Endothelial cell of umbilical vein (primary cell): ENCODE measurements at regions not wholly inside any gene's neighbourhood (a gene's known extent, or its start where the extent isn't known, plus 50 kb on each side); places are given as distances from the start of the nearest gene placed in this dataset.

Experiments used
- BruUV-seq: library from RNA; stranded (reverse); fragments of 400-500 nt; replicated peaks from 2 replicates; lab custom pipeline; 2021; lab: Mats Ljungman, UMichigan
- CTCF ChIA-PET: fragments of 300-600, 350-600 bp; sonication (Branson Sonifier 250); formaldehyde crosslinking; loops from one replicate; lab custom pipeline; 2021; ENCODE audit warnings: antibody characterized with exemption, inconsistent platforms; lab: Charles Lee
- POLR2A ChIA-PET: fragments of 300-600, 350-600 bp; sonication (Branson Sonifier 250); formaldehyde crosslinking; loops from one replicate; lab custom pipeline; 2021; ENCODE audit warnings: antibody characterized with exemption, inconsistent platforms; lab: Charles Lee
- DNase-seq: peaks from one replicate; pipeline ENCODE4 v3.0.0-alpha.2; 2011; ENCODE audit warnings: low read depth, low spot score
- FAIRE-seq: peaks from 2 replicates; lab custom pipeline; 2011; peaks lifted over from hg19 to GRCh38; lab: Jason Lieb, UNC
- H2AFZ ChIP-seq: 2 replicates; pipeline ENCODE4 v1.6.0; 2012; ENCODE audit warnings: low read depth, low read length, control low read depth, inconsistent platforms
- H3K27ac ChIP-seq: 2 replicates; pipeline ENCODE4 v1.5.1; 2011; ENCODE audit warnings: low read depth, mild to moderate bottlenecking, control low read depth, low read length, moderate library complexity; ENCODE audit not compliant: insufficient read depth
- H3K27me3 ChIP-seq, 2 experiments: 2 replicates each; pipeline versions ENCODE4 v1.6.0 to v1.6.1; 2011; ENCODE audit warnings: low read length in 2 of 2, mixed read lengths in 1 of 2; ENCODE audit not compliant: control insufficient read depth in 2 of 2, insufficient read depth in 2 of 2
- H3K36me3 ChIP-seq, 2 experiments: 2 replicates in 1 of 2; 3 replicates in 1 of 2; pipeline ENCODE4 v1.5.1; 2011; ENCODE audit warnings: low read length in 2 of 2, mild to moderate bottlenecking in 1 of 2, moderate library complexity in 1 of 2; ENCODE audit not compliant: control insufficient read depth in 2 of 2, insufficient read depth in 2 of 2; ENCODE audit errors: extremely low read depth in 1 of 2
- H3K4me1 ChIP-seq: 3 replicates; pipeline ENCODE4 v1.5.1; 2011; ENCODE audit warnings: mild to moderate bottlenecking, low read length; ENCODE audit not compliant: control insufficient read depth, insufficient read depth; ENCODE audit errors: extremely low read depth
- H3K4me2 ChIP-seq: 2 replicates; pipeline ENCODE4 v1.6.1; 2011; ENCODE audit warnings: low read length, control low read depth, mixed read lengths; ENCODE audit not compliant: insufficient read depth
- H3K4me3 ChIP-seq, 3 experiments: fragments of 200-600 bp in 1 of 3; sonication (generic), shearing (Covaris generic) in 1 of 3; replicated peaks in 1 of 3; 2 replicates each; pipeline ENCODE4 v1.5.1; 2011 to 2016; ENCODE audit warnings: control low read depth in 3 of 3, low read length in 3 of 3, mild to moderate bottlenecking in 2 of 3, inconsistent platforms in 1 of 3, low read depth in 1 of 3, moderate library complexity in 1 of 3; ENCODE audit not compliant: insufficient read depth in 1 of 3
- H3K79me2 ChIP-seq: 2 replicates; pipeline ENCODE4 v1.6.0; 2012; ENCODE audit warnings: low read length, inconsistent platforms; ENCODE audit not compliant: control insufficient read depth, insufficient read depth
- H3K9ac ChIP-seq: replicated peaks from 2 replicates; pipeline ENCODE3; 2011; ENCODE audit warnings: low read length, control low read depth; ENCODE audit not compliant: insufficient read depth; ENCODE audit errors: extremely low read depth
- H3K9me1 ChIP-seq: replicated peaks from 3 replicates; pipeline ENCODE4 v1.6.0; 2011; ENCODE audit warnings: mild to moderate bottlenecking, low read length; ENCODE audit not compliant: control insufficient read depth, insufficient read depth; ENCODE audit errors: extremely low read depth
- H3K9me3 ChIP-seq: replicated peaks from 2 replicates; pipeline ENCODE4 v1.5.1; 2012; ENCODE audit warnings: low read length, inconsistent platforms; ENCODE audit not compliant: control insufficient read depth, insufficient read depth
- H4K20me1 ChIP-seq: replicated peaks from 2 replicates; pipeline ENCODE3; 2011; ENCODE audit warnings: mild to moderate bottlenecking, low read length; ENCODE audit not compliant: control insufficient read depth, insufficient read depth; ENCODE audit errors: extremely low read depth
- CTCF ChIP-seq, 2 donors: IDR thresholded peaks; 1 replicate in 1 of 2; 2 replicates in 1 of 2; pipeline ENCODE4 v1.5.1; 2011; ENCODE audit warnings: low read length in 2 of 2, mild to moderate bottlenecking in 2 of 2, moderate library complexity in 2 of 2, control low read depth in 1 of 2, inconsistent platforms in 1 of 2, low read depth in 1 of 2; ENCODE audit not compliant: insufficient read depth in 1 of 2; ENCODE audit errors: extremely low read depth in 1 of 2
- EZH2 ChIP-seq: IDR thresholded peaks from 2 replicates; pipeline ENCODE4 v1.6.1; 2012; ENCODE audit warnings: borderline replicate concordance, low read depth, mild to moderate bottlenecking, moderate library complexity, low read length, inconsistent platforms; ENCODE audit not compliant: severe bottlenecking
- FOS ChIP-seq: IDR thresholded peaks from 2 replicates; pipeline ENCODE4 v1.6.1; 2011; ENCODE audit warnings: mild to moderate bottlenecking, low read length, moderate library complexity, borderline replicate concordance; ENCODE audit not compliant: insufficient read depth
- GATA2 ChIP-seq: IDR thresholded peaks from 2 replicates; pipeline ENCODE4 v1.7.0; 2011; ENCODE audit warnings: low read depth, mild to moderate bottlenecking, moderate library complexity, mixed read lengths, low read length; ENCODE audit not compliant: insufficient read length, insufficient read depth
- JUN ChIP-seq: IDR thresholded peaks from 2 replicates; pipeline ENCODE4 v1.6.1; 2011; ENCODE audit warnings: borderline replicate concordance, low read depth; ENCODE audit not compliant: insufficient read length, insufficient read depth
- MAX ChIP-seq: IDR thresholded peaks from 2 replicates; pipeline ENCODE4 v1.6.1; 2011; ENCODE audit not compliant: insufficient read depth, insufficient read length
- MYC ChIP-seq: IDR thresholded peaks from one replicate; pipeline ENCODE4 v1.6.1; 2011; ENCODE audit warnings: mild to moderate bottlenecking, low read depth, low read length
- POLR2A ChIP-seq: IDR thresholded peaks from 2 replicates; pipeline ENCODE4 v1.6.1; 2012; ENCODE audit warnings: low read depth, mild to moderate bottlenecking, control low read depth, low read length
- dilution Hi-C: fragments of 300-500 bp; cut with MboI; formaldehyde crosslinking; loops from one replicate; pipeline ENCODE4 v1.15.0; 2019; ENCODE audit warnings: low sequenced_read_pairs; ENCODE audit not compliant: extremely low pct_ligation_motif_present
- intact Hi-C: fragments of 100-400 bp; cut with micrococcal nuclease; formaldehyde crosslinking; loops from one replicate; pipeline ENCODE4 v1.10.0; 2022

GRCh38 chr1:5693568-5693967 lies 298.7 kb downstream of the NPHP4 start:
- DNase-seq (no peak), FAIRE-seq (no peak)
- Histone ChIP-seq H3K27ac (no peak overlapping the region), H4K20me1 (no peaks in the 10 kb centered on the region), H3K4me1 (no peaks in the 10 kb centered on the region), H3K9ac (no peak overlapping the region), H3K9me1 (no peaks in the 10 kb centered on the region), H2AFZ (no peak overlapping the region), H3K4me3 (no peak overlapping the region), H3K36me3 (no peaks in the 10 kb centered on the region), H3K79me2 (no peaks in the 10 kb centered on the region), H3K4me2 (no peak overlapping the region), H3K9me3 (no peaks in the 10 kb centered on the region), H3K27me3 (no peaks in the 10 kb centered on the region)
- dilution Hi-C loops: no loop called here
- ChIA-PET CTCF (no interaction called here), POLR2A (no interaction called here)
- TF ChIP-seq GATA2 (no peak), EZH2 (no peak), FOS (no peak), MAX (no peak), CTCF (IDR thresholded peaks at IDR 0.05; ENCODE audit: extremely low read depth in 1 of 2, insufficient read depth in 1 of 2, low read depth in 1 of 2, low read length in 2 of 2) (no peak), MYC (no peak), POLR2A (no peak), JUN (no peak)
- intact Hi-C loops: no loop called here
- BruUV-seq: no TSS peak
